KMS-11 (cell line): ENCODE measurements at regions not wholly inside any gene's neighbourhood (a gene's known extent, or its start where the extent isn't known, plus 50 kb on each side); places are given as distances from the start of the nearest gene placed in this dataset.
"Not testable (repeated sequence)": the region's sequence is repeated elsewhere in the genome, so short reads cannot be mapped to it uniquely, and the experiment has no call there.

Experiments
- H2AFZ ChIP-seq: fragments of 200-600 bp; sonication (generic); 2 replicates; pipeline ENCODE4 v1.6.1; 2016; ENCODE audit warnings: antibody characterized with exemption, mixed run types, low read depth
- H3K27ac ChIP-seq: fragments of 200-600 bp; sonication (generic); 2 replicates; pipeline ENCODE4 v1.6.1; 2016; ENCODE audit warnings: mild to moderate bottlenecking, mixed run types
- H3K27me3 ChIP-seq: fragments of 200-600 bp; sonication (generic); 2 replicates; pipeline ENCODE4 v1.6.1; 2017; ENCODE audit warnings: mild to moderate bottlenecking, low read depth, mixed run types, moderate library complexity; ENCODE audit not compliant: insufficient read depth
- H3K36me3 ChIP-seq: fragments of 200-600 bp; sonication (generic); 2 replicates; pipeline ENCODE4 v1.6.1; 2017; ENCODE audit warnings: mild to moderate bottlenecking, mixed run types; ENCODE audit not compliant: insufficient read depth
- H3K4me1 ChIP-seq: fragments of 200-600 bp; sonication (generic); 2 replicates; pipeline ENCODE4 v1.6.1; 2016; ENCODE audit warnings: mild to moderate bottlenecking, low read depth, mixed run types; ENCODE audit not compliant: poor library complexity, severe bottlenecking
- H3K4me2 ChIP-seq: fragments of 200-600 bp; sonication (generic); 2 replicates; pipeline ENCODE4 v1.7.0; 2016; ENCODE audit warnings: mild to moderate bottlenecking, mixed run types
- H3K4me3 ChIP-seq: fragments of 200-600 bp; sonication (generic); IDR thresholded peaks from 2 replicates; pipeline ENCODE4 v1.6.1; 2017; ENCODE audit warnings: low read depth, low read length, mixed read lengths; ENCODE audit not compliant: insufficient read depth
- H3K79me2 ChIP-seq: fragments of 200-600 bp; sonication (generic); 2 replicates; pipeline ENCODE4 v1.6.1; 2016; ENCODE audit warnings: low read depth, mixed run types; ENCODE audit not compliant: insufficient read depth
- H3K9ac ChIP-seq: fragments of 200-600 bp; sonication (generic); 2 replicates; pipeline ENCODE4 v1.6.1; 2016; ENCODE audit warnings: mild to moderate bottlenecking, mixed run types
- H4K20me1 ChIP-seq: fragments of 200-600 bp; sonication (generic); 2 replicates; pipeline ENCODE4 v1.6.1; 2016; ENCODE audit warnings: mild to moderate bottlenecking, mixed run types; ENCODE audit not compliant: insufficient read depth
- CTCF ChIP-seq: fragments of 200-600 bp; sonication (generic); conservative IDR thresholded peaks from 2 replicates; pipeline ENCODE4 v1.6.1; 2017; ENCODE audit warnings: low read depth, mild to moderate bottlenecking, antibody characterized with exemption, low read length, moderate library complexity, mixed read lengths

DNA sequence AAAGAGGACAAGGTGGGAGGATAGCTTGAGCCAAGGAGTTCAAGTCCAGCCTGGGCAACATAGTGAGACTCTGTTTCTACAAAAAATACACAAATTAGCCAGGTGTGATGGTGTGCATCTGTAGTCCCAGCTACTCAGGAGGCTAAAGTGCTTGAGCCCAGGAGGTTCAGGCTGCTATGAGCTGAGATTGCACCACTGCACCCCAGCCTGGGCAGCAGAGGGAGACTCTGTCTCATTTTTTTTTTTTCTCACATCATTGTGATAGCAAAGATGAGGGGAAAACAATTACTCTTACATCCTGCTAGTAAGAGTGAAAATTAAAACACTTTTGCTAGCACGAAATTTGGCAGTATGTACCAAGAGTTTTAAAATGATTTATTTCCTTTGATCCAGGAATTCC, 463.7 kb downstream of the TMEM135 start:
- H3K9ac ChIP-seq, result no peak overlapping the region
- no peaks in the 10 kb centered on the region for H3K27me3 ChIP-seq
- H3K36me3 ChIP-seq, result no peaks in the 10 kb centered on the region
- H4K20me1 ChIP-seq, result no peaks in the 10 kb centered on the region
- H3K4me1 ChIP-seq, result no peaks in the 10 kb centered on the region
- no peaks in the 10 kb centered on the region for H3K79me2 ChIP-seq
- H3K4me2 ChIP-seq, result no peak overlapping the region
- H3K27ac ChIP-seq, result no peak overlapping the region
- no peak overlapping the region for H2AFZ ChIP-seq
- H3K4me3 ChIP-seq, result no peak overlapping the region
- no peak for TF ChIP-seq CTCF

GRCh38 chr11:87494936-87495335, 457.2 kb downstream of the TMEM135 start:
- H3K27ac ChIP-seq, H4K20me1 ChIP-seq, H3K27me3 ChIP-seq, H2AFZ ChIP-seq, H3K9ac ChIP-seq, H3K4me1 ChIP-seq, H3K4me3 ChIP-seq, H3K36me3 ChIP-seq, H3K79me2 ChIP-seq, H3K4me2 ChIP-seq: not testable (repeated sequence)

GRCh38 chr11:87494026-87494425, 456.3 kb downstream of the TMEM135 start:
- not testable (repeated sequence) for H3K36me3 ChIP-seq, H3K79me2 ChIP-seq, H3K27ac ChIP-seq, H3K9ac ChIP-seq, H2AFZ ChIP-seq, H3K4me3 ChIP-seq, H3K4me1 ChIP-seq, H3K4me2 ChIP-seq, H3K27me3 ChIP-seq, H4K20me1 ChIP-seq

DNA sequence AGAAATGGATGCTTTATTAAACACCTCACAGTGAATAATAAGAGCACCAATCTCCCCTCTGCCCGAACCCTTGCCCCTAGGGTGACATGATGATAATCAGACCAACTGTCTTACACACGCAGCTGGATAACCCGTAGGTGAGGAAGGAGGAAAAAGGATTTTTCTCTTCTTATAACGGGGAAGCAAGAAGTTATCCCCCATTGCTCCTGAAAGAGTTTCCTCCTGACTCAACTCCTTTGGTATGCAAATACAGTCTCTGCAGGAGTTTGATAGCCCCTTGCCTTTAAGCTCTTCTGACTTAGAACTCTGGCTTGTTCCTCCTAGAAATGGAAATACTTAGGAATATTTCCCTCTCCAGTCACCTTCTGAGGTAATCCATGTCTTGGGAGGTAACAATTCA, 455.8 kb downstream of the TMEM135 start:
- Histone ChIP-seq H3K36me3 (no peaks in the 10 kb centered on the region), H3K4me3 (no peak overlapping the region), H3K4me1 (no peaks in the 10 kb centered on the region), H3K27ac (no peak overlapping the region), H3K79me2 (no peaks in the 10 kb centered on the region), H4K20me1 (no peaks in the 10 kb centered on the region), H2AFZ (no peak overlapping the region), H3K4me2 (no peak overlapping the region), H3K27me3 (no peaks in the 10 kb centered on the region), H3K9ac (no peak overlapping the region)
- TF ChIP-seq CTCF, result no peak

DNA sequence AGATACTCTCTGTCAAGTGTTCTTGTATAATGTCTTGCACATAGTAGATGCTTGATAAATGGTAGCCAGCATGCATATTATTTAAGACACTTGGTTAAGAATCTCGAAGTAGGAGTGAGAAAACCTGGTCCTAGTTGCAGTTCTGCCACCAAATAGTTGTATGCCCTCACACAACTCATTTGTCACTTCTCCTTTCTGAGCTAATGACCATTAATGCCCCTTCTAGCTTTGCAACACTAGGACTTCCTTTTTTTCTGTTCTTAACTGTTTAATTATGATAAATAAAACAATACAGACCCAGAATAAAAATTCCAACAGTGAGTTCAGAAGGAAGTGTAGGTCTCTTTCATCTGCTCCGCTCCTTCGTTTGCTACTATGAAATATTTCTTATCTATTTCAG, 453.6 kb downstream of the TMEM135 start:
- H3K4me2 ChIP-seq, result no peak overlapping the region
- H3K36me3 ChIP-seq, result no peaks in the 10 kb centered on the region
- no peaks in the 10 kb centered on the region for H3K79me2 ChIP-seq
- no peaks in the 10 kb centered on the region for H4K20me1 ChIP-seq
- no peaks in the 10 kb centered on the region for H3K4me1 ChIP-seq
- H2AFZ ChIP-seq, result no peak overlapping the region
- no peaks in the 10 kb centered on the region for H3K27me3 ChIP-seq
- no peak overlapping the region for H3K27ac ChIP-seq
- H3K9ac ChIP-seq, result no peak overlapping the region
- no peak for TF ChIP-seq CTCF
- no peak overlapping the region for H3K4me3 ChIP-seq
